Smooth muscle cell (in vitro differentiated cells): ENCODE measurements at regions not wholly inside any gene's neighbourhood (a gene's known extent, or its start where the extent isn't known, plus 50 kb on each side); places are given as distances from the start of the nearest gene placed in this dataset.

ENCODE experiments used
- DNase-seq: peaks from one replicate; lab custom pipeline; 2025; ENCODE audit not compliant: unreplicated experiment; lab: John Stamatoyannopoulos, UW
- H2AFZ ChIP-seq: fragments of 200-600 bp; sonication (generic); 2 replicates; pipeline ENCODE4 v1.6.0; 2016; ENCODE audit warnings: antibody characterized with exemption, low read depth, mild to moderate bottlenecking
- H3F3A ChIP-seq: fragments of 200-600 bp; sonication (generic); 2 replicates; pipeline ENCODE4 v1.6.0; 2017; ENCODE audit warnings: antibody characterized with exemption, low read depth
- H3K27ac ChIP-seq: fragments of 200-600 bp; sonication (generic); 2 replicates; pipeline ENCODE4 v1.5.1; 2016; ENCODE audit warnings: low read depth, mild to moderate bottlenecking
- H3K27me3 ChIP-seq: fragments of 200-600 bp; sonication (generic); 2 replicates; pipeline ENCODE4 v1.6.1; 2016; ENCODE audit warnings: low read depth, mild to moderate bottlenecking
- H3K36me3 ChIP-seq: fragments of 200-600 bp; sonication (generic); 2 replicates; pipeline ENCODE4 v1.5.1; 2016; ENCODE audit warnings: low read depth
- H3K4me1 ChIP-seq: fragments of 200-600 bp; sonication (generic); 2 replicates; pipeline ENCODE4 v1.5.1; 2016; ENCODE audit warnings: low read depth
- H3K4me2 ChIP-seq: fragments of 200-600 bp; sonication (generic); 2 replicates; pipeline ENCODE4 v1.6.0; 2016; ENCODE audit warnings: mild to moderate bottlenecking
- H3K4me3 ChIP-seq: fragments of 200-600 bp; sonication (generic); 2 replicates; pipeline ENCODE4 v1.5.1; 2016; ENCODE audit warnings: mild to moderate bottlenecking
- H3K79me2 ChIP-seq: fragments of 200-600 bp; sonication (generic); 2 replicates; pipeline ENCODE4 v1.6.0; 2016; ENCODE audit warnings: low read depth, mild to moderate bottlenecking
- H3K9ac ChIP-seq: fragments of 200-600 bp; sonication (generic); 2 replicates; pipeline ENCODE4 v1.6.0; 2016; ENCODE audit warnings: low read depth
- H3K9me3 ChIP-seq: fragments of 200-600 bp; sonication (generic); replicated peaks from 2 replicates; pipeline ENCODE4 v1.5.1; 2016; ENCODE audit warnings: low read depth
- H4K20me1 ChIP-seq: fragments of 200-600 bp; sonication (generic); 2 replicates; pipeline ENCODE4 v1.6.0; 2016; ENCODE audit warnings: low read depth
- CTCF ChIP-seq: fragments of 200-600 bp; sonication (generic); IDR thresholded peaks from 2 replicates; pipeline ENCODE4 v1.5.1; 2017; ENCODE audit warnings: borderline replicate concordance, mild to moderate bottlenecking, antibody characterized with exemption; ENCODE audit not compliant: insufficient read depth, poor library complexity, severe bottlenecking
- WGBS: methylation state at CpG from one replicate; pipeline ENCODE4 v1.1.7; 2016; ENCODE audit warnings: low lambda C conversion rate; 5-methylcytosine and 5-hydroxymethylcytosine counted together

DNA sequence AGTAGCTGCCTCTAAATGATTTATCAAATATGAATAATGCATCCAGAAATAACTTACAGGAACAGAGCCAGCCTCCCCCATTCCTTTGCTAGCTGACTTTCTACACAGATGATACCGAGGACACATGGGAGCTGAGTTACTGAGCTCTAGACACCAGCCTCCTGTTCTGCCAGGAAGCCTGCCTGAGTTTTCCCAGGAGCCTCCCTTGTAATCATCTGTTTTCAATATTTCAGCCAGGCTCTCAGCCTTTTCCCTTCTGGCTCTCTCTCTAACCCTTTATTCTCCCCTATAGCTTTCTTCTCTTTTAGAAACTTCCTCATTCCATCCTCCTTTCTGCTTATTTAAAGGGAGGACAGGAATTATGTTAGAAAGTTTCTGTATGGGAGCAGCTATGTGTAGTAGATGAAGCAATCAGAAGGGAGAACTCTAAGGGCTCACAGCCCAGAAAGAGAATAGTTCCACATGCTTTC, 911.6 kb downstream of the TDRD15 start:
- H3K36me3 ChIP-seq: no peaks in the 10 kb centered on the region
- peak overlapping the region; percentile 70 for H2AFZ ChIP-seq
- 19% methylated on average over 1 of the region's 1 CpG for WGBS
- peaks cover 2% of the 10 kb centered on the region for H3K4me1 ChIP-seq
- no peaks in the 10 kb centered on the region for H3K27me3 ChIP-seq
- H3K9ac ChIP-seq: no peak overlapping the region
- H3K4me2 ChIP-seq: peak overlapping the region; percentile 16
- H4K20me1 ChIP-seq: no peaks in the 10 kb centered on the region
- no peaks in the 10 kb centered on the region for H3K79me2 ChIP-seq
- no peak overlapping the region for H3K4me3 ChIP-seq
- H3K9me3 ChIP-seq: no peaks in the 10 kb centered on the region
- H3K27ac ChIP-seq: no peak overlapping the region
- H3F3A ChIP-seq: no peaks in the 10 kb centered on the region
- no peak for DNase-seq
- TF ChIP-seq CTCF: no peak

- 31% methylated on average over 8 of the region's 8 CpGs for WGBS
- no peaks in the 10 kb centered on the region for H3K36me3 ChIP-seq
- no peak for DNase-seq
- no peaks in the 10 kb centered on the region for H3F3A ChIP-seq
- H4K20me1 ChIP-seq: no peaks in the 10 kb centered on the region
- H3K9ac ChIP-seq: no peak overlapping the region
- peaks cover 2% of the 10 kb centered on the region for H3K4me1 ChIP-seq
- H2AFZ ChIP-seq: peak overlapping the region; percentile 87
- peak overlapping the region; percentile 76 for H3K4me2 ChIP-seq
- H3K4me3 ChIP-seq: peak overlapping the region; percentile 3
- no peak for TF ChIP-seq CTCF
- no peaks in the 10 kb centered on the region for H3K9me3 ChIP-seq
- H3K27ac ChIP-seq: peak overlapping the region; percentile 63
- H3K27me3 ChIP-seq: no peaks in the 10 kb centered on the region
- H3K79me2 ChIP-seq: no peaks in the 10 kb centered on the region
Observed at GRCh38 chr2:22037274-22037673, 913.5 kb downstream of the TDRD15 start.

- Histone ChIP-seq H3K4me1 (no peaks in the 10 kb centered on the region), H3K9me3 (no peaks in the 10 kb centered on the region), H4K20me1 (no peaks in the 10 kb centered on the region), H3K4me3 (no peak overlapping the region), H3K27me3 (no peaks in the 10 kb centered on the region), H3K79me2 (no peaks in the 10 kb centered on the region), H3K9ac (no peak overlapping the region), H3K36me3 (no peaks in the 10 kb centered on the region), H2AFZ (no peak overlapping the region), H3K4me2 (no peak overlapping the region), H3F3A (no peaks in the 10 kb centered on the region), H3K27ac (no peak overlapping the region)
- TF ChIP-seq CTCF: no peak
- no peak for DNase-seq
Observed at GRCh38 chr2:22043784-22044183, 920.0 kb downstream of the TDRD15 start.

GRCh38 chr2:22055784-22056620, 932.2 kb downstream of the TDRD15 start:
- no peak overlapping the region for H3K4me2 ChIP-seq
- H3K9ac ChIP-seq: no peak overlapping the region
- H3K27ac ChIP-seq: no peak overlapping the region
- H4K20me1 ChIP-seq: no peaks in the 10 kb centered on the region
- H3K36me3 ChIP-seq: no peaks in the 10 kb centered on the region
- WGBS: 93% methylated on average over 4 of the region's 4 CpGs
- H3K4me1 ChIP-seq: no peaks in the 10 kb centered on the region
- TF ChIP-seq CTCF: no peak
- H3K4me3 ChIP-seq: no peak overlapping the region
- H3K27me3 ChIP-seq: no peaks in the 10 kb centered on the region
- no peaks in the 10 kb centered on the region for H3F3A ChIP-seq
- no peak for DNase-seq
- H2AFZ ChIP-seq: no peak overlapping the region
- H3K79me2 ChIP-seq: no peaks in the 10 kb centered on the region
- H3K9me3 ChIP-seq: no peaks in the 10 kb centered on the region
